Fibroblast of the aortic adventitia (primary cell): ENCODE measurements at regions not wholly inside any gene's neighbourhood (a gene's known extent, or its start where the extent isn't known, plus 50 kb on each side); places are given as distances from the start of the nearest gene placed in this dataset.
"Not testable (repeated sequence)": the region's sequence is repeated elsewhere in the genome, so short reads cannot be mapped to it uniquely, and the experiment has no call there.

ENCODE experiments used
- DNase-seq: peaks from one replicate; pipeline ENCODE4 v3.0.0-alpha.2; 2010; ENCODE audit warnings: low read depth
- H3K4me3 ChIP-seq: 2 replicates; pipeline ENCODE4 v1.5.1; 2011; ENCODE audit warnings: low read depth, mild to moderate bottlenecking, control low read depth, low read length, moderate library complexity
- CTCF ChIP-seq: IDR thresholded peaks from 2 replicates; pipeline ENCODE4 v1.5.1; 2011; ENCODE audit warnings: mild to moderate bottlenecking, low read length, control low read depth, inconsistent platforms; ENCODE audit not compliant: insufficient read depth

- no peak for TF ChIP-seq CTCF
- H3K4me3 ChIP-seq, result no peak overlapping the region
- DNase-seq, result no peak
These were observed 269.1 kb downstream of the CD83 start for GRCh38 chr6:14386668-14387067.

GRCh38 chr6:14388371-14388770 is 270.8 kb downstream of the CD83 start:
- no peak for TF ChIP-seq CTCF
- no peak overlapping the region for H3K4me3 ChIP-seq
- DNase-seq, result no peak

GRCh38 chr6:14389776-14390175 is 272.2 kb downstream of the CD83 start:
- not testable (repeated sequence) for DNase-seq

GRCh38 chr6:14390805-14391204 is 273.2 kb downstream of the CD83 start:
- H3K4me3 ChIP-seq, result no peak overlapping the region
- TF ChIP-seq CTCF, result no peak
- DNase-seq, result no peak

More at GRCh38 chr6:14389776-14390175, 272.2 kb downstream of the CD83 start:
- H3K4me3 ChIP-seq, result not testable (repeated sequence)

GRCh38 chr6:14393910-14394309 is 276.3 kb downstream of the CD83 start:
- TF ChIP-seq CTCF, result no peak
- DNase-seq, result peak; percentile 2

GRCh38 chr6:14396392-14396791 is 278.8 kb downstream of the CD83 start:
- no peak for TF ChIP-seq CTCF
- no peak for DNase-seq
- H3K4me3 ChIP-seq, result no peak overlapping the region

More at GRCh38 chr6:14393910-14394309, 276.3 kb downstream of the CD83 start:
- no peak overlapping the region for H3K4me3 ChIP-seq

- no peak overlapping the region for H3K4me3 ChIP-seq
- TF ChIP-seq CTCF, result peak; percentile 46
- DNase-seq, result peak; percentile 27
These were observed 279.4 kb downstream of the CD83 start for GRCh38 chr6:14396826-14397517.
